NCI-H146 treated with DMSO at 0.1 percent for 48 hours (cell line): ENCODE measurements at regions not wholly inside any gene's neighbourhood (a gene's known extent, or its start where the extent isn't known, plus 50 kb on each side); places are given as distances from the start of the nearest gene placed in this dataset.
A peak's percentile ranks its signal among the peaks of the same experiment; 100 is the strongest.
"Not testable (repeated sequence)": the region's sequence is repeated elsewhere in the genome, so short reads cannot be mapped to it uniquely, and the experiment has no call there.

Source experiments
- DNase-seq: peaks from one replicate; lab custom pipeline; 2025; ENCODE audit not compliant: unreplicated experiment; lab: John Stamatoyannopoulos, UW

- not testable (repeated sequence) for DNase-seq
Observed at GRCh38 chr16:29355339-29356059, 51.0 kb downstream of the NPIPB11 start.

- not testable (repeated sequence) for DNase-seq
Observed at GRCh38 chr16:29354449-29354848, 52.1 kb downstream of the NPIPB11 start.

GRCh38 chr16:29352617-29352999 is 53.9 kb downstream of the NPIPB11 start:
- not testable (repeated sequence) for DNase-seq

- not testable (repeated sequence) for DNase-seq
Observed at GRCh38 chr16:29351970-29352616, 54.4 kb downstream of the NPIPB11 start.

- DNase-seq: peak; percentile 75
Observed at GRCh38 chr16:29351271-29351969, 55.1 kb downstream of the NPIPB11 start.

- DNase-seq: not testable (repeated sequence)
Observed at GRCh38 chr16:29349966-29350365, 56.5 kb downstream of the NPIPB11 start.

- not testable (repeated sequence) for DNase-seq
Observed at GRCh38 chr16:29348748-29349147, 57.8 kb downstream of the NPIPB11 start.

- not testable (repeated sequence) for DNase-seq
Observed at GRCh38 chr16:29348123-29348690, 58.3 kb downstream of the NPIPB11 start.

- DNase-seq: not testable (repeated sequence)
Observed at GRCh38 chr16:29346796-29347580, 59.5 kb downstream of the NPIPB11 start.

GRCh38 chr16:29346203-29346602 is 60.3 kb downstream of the NPIPB11 start:
- not testable (repeated sequence) for DNase-seq

GRCh38 chr16:29342937-29343336 is 63.6 kb downstream of the NPIPB11 start:
- DNase-seq: not testable (repeated sequence)

- DNase-seq: not testable (repeated sequence)
Observed at GRCh38 chr16:29340779-29341438, 65.6 kb downstream of the NPIPB11 start.

GRCh38 chr16:29340235-29340634 is 66.3 kb downstream of the NPIPB11 start:
- not testable (repeated sequence) for DNase-seq

- not testable (repeated sequence) for DNase-seq
Observed at GRCh38 chr16:29338821-29339700, 67.5 kb downstream of the NPIPB11 start.

- DNase-seq: not testable (repeated sequence)
Observed at GRCh38 chr16:29337385-29337901, 69.1 kb downstream of the NPIPB11 start.

GRCh38 chr16:29335549-29335846 is 71.0 kb downstream of the NPIPB11 start:
- DNase-seq: not testable (repeated sequence)

GRCh38 chr16:29334776-29335548 is 71.5 kb downstream of the NPIPB11 start:
- DNase-seq: not testable (repeated sequence)

- DNase-seq: not testable (repeated sequence)
Observed at GRCh38 chr16:29333492-29334097, 72.9 kb downstream of the NPIPB11 start.
